ENCODE measurements at regions not wholly inside any gene's neighbourhood (a gene's known extent, or its start where the extent isn't known, plus 50 kb on each side); places are given as distances from the start of the nearest gene placed in this dataset.

DNA sequence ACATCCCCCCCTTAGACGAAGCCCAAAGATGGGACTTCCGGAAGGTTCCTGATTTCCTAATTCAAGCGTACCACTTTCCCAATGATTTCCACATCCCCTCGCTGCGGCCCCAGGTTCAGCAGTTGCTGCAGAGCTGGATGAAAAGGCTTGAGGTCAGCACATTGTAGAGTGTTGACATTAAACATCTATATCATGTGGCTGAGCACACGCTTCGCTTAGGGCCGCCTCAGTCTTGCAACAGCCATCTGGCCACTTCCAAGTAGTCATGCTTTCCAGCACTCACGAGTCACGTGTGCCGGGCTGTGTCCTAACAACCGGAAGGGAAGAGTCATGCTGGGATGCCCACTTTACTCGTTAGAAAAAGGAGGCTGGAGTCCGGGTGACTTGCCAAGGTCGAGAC is 340.6 kb upstream of the IRX4 start:
- no peak for FAIRE-seq
- no peak for DNase-seq (ENCODE audit: insufficient read length, low spot score)

DNA sequence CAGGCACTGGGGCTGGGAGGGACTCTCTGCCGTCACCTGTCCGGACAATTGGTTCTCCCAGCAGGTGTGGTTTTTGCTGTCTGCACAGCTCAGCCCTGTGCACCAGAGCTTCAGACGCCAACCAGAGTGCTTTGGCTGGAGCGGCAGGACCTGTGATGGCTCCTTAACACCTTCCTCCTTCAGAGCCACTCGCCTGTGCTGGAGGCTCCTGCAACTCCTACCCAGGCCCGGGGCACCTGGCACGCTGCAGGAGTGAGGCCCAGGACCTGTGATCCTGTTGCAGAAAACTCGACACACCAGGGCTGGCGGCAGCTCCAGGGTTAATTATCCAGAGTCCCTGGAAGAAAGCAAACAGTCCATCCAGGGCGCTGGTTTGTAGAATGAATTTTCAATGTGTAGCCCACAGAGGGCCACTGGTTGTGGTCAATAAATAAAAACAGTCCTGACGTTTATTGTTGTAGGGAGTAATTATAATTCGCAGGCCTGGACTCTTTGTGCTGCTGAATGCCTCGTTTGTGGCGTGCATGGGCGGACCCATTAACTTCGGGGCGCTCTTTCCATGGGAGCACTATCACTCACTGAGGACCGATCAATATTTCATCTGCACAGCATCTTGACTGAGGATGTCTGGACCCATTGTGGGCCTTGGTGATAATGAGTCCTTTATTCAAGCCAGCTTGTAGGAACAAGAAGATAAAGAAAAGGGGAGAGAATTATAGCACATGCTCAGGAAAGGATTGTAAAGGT is 339.7 kb upstream of the IRX4 start:
- FAIRE-seq (no peak), DNase-seq (ENCODE audit: insufficient read length, low spot score) (no peak)

- DNase-seq (ENCODE audit: insufficient read length, low spot score) (no peak), FAIRE-seq (no peak)
Observed at GRCh38 chr5:2221450-2221849, 338.7 kb upstream of the IRX4 start.

- no peak for FAIRE-seq
- no peak for DNase-seq (ENCODE audit: insufficient read length, low spot score)
Observed at GRCh38 chr5:2220741-2221140, 338.0 kb upstream of the IRX4 start.

DNA sequence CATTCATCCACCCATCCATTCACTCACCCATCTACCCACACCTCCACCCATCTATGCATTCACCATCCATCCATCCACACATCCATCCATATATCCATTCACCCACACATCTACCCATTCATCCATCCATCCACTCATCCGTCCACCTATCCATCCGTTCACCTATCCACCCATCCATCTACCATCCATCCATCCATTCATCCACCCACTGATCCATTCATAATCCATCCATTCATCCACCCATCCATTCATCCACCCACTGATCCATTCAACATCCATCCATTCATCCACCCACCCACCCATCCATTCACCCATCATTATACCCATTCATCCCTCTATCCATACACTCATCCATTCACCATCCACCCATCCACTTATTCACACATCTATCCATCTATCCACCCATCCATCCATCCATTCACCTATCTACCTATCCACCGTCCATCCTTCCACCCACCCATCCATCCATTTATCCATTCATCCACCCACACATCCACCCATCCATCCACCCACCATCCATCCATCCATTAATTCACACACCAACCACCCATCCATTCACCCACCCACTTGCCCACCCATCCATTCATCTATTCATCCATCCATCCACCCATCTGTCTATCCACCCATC is 336.5 kb upstream of the IRX4 start:
- FAIRE-seq (peak; percentile 70), DNase-seq (ENCODE audit: insufficient read length, low spot score) (no peak)

- no peak for FAIRE-seq
- no peak for DNase-seq (ENCODE audit: insufficient read length, low spot score)
Observed at GRCh38 chr5:2217219-2217618, 334.5 kb upstream of the IRX4 start.

- FAIRE-seq (no peak), DNase-seq (ENCODE audit: insufficient read length, low spot score) (no peak)
Observed at GRCh38 chr5:2214910-2215590, 332.3 kb upstream of the IRX4 start.

DNA sequence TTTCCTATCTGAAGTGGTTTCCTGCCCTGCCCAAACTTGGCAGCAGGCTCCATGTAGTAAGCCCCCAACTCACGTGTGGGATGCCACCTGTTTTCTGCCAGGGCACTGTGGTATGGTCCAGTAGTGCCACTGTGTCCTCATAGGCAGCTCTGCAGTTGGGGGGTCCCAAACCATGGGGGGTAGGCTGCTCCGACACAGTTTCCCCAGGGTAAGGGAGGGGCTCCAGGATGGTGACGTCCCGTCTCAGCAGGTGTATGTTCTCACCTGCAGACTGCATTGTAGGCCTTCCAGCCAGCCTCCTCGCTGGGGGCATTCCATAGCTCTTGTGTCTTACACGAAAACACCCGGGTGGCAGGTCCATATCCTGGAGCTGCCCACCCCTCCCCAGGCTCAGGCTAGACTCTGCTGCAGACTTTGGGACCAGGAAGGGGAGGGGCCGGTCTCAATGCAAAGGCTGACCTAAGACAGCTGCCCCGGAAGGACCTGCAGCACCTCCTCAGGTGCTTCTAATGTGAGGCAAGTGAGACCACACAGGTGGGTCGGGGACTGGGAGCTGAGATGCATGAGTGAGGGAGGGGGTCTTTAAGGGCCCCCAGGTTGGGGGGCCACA is 330.5 kb upstream of the IRX4 start:
- FAIRE-seq (no peak), DNase-seq (ENCODE audit: insufficient read length, low spot score) (no peak)

GRCh38 chr5:2212481-2212880 is 329.8 kb upstream of the IRX4 start:
- FAIRE-seq (no peak), DNase-seq (ENCODE audit: insufficient read length, low spot score) (no peak)

GRCh38 chr5:2208239-2208544 is 325.5 kb upstream of the IRX4 start:
- DNase-seq (ENCODE audit: insufficient read length, low spot score) (no peak), FAIRE-seq (no peak)

- no peak for FAIRE-seq
- no peak for DNase-seq (ENCODE audit: insufficient read length, low spot score)
Observed at GRCh38 chr5:2207416-2208238, 324.9 kb upstream of the IRX4 start.

- DNase-seq (ENCODE audit: insufficient read length, low spot score) (no peak), FAIRE-seq (no peak)
Observed at GRCh38 chr5:2207109-2207399, 324.3 kb upstream of the IRX4 start.

- no peak for DNase-seq (ENCODE audit: insufficient read length, low spot score)
- no peak for FAIRE-seq
Observed at GRCh38 chr5:2206293-2207108, 323.8 kb upstream of the IRX4 start.

DNA sequence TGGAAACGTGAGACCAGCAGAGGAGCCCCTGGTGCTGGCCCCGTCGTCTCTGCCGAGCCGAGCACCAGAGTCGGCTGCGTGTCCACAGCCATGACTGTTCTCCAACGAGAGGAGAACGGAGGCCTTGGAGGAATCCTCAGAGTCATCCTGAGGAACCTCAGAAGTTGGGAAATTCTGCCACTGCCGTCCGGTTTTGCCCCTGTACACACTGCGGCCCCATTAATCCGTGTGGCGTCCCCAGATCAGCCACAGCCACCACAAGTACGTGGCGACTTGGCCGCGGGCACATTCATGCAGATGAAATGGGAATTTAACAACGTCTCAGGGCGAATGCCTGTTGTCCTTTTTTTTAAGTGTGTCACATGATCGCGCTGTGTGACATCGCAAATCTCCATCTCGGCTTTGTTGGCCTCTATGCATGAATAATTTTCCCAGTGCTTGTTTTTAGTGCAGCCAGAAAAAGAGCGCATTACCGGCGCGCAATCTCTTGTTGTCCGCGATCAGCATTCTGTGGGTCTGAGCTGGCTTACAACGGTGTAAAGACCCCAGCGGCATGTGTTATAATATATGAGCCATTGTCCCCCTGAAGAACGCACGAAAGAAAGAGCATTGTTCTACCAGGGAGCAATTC is 323.0 kb upstream of the IRX4 start:
- no peak for DNase-seq (ENCODE audit: insufficient read length, low spot score)
- no peak for FAIRE-seq

DNA sequence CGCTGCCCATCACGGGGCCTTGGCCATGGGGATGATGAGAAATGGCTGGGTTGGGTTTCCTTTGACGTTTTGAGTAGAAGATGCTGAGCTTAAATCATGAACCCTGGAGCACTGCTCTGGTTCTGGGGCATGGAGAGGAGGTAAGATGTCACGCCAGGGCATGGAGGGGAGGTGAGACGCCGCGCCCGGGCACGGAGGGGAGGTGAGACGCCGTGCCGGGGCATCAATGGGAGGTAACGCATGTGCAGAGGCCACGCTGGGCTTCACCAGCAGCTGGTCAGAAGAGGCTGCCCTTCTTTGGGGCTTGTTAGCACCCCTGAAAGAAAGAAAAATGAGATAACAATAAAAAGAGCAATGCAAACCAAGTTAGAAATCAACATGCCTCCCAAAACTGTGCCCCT is 322.5 kb upstream of the IRX4 start:
- no peak for DNase-seq (ENCODE audit: insufficient read length, low spot score)
- no peak for FAIRE-seq

- DNase-seq (ENCODE audit: insufficient read length, low spot score) (no peak), FAIRE-seq (no peak)
Observed at GRCh38 chr5:2204366-2205184, 321.9 kb upstream of the IRX4 start.

- FAIRE-seq (no peak), DNase-seq (ENCODE audit: insufficient read length, low spot score) (no peak)
Observed at GRCh38 chr5:2203774-2204173, 321.0 kb upstream of the IRX4 start.

- no peak for DNase-seq (ENCODE audit: insufficient read length, low spot score)
- no peak for FAIRE-seq
Observed at GRCh38 chr5:2201832-2202231, 319.1 kb upstream of the IRX4 start.

DNA sequence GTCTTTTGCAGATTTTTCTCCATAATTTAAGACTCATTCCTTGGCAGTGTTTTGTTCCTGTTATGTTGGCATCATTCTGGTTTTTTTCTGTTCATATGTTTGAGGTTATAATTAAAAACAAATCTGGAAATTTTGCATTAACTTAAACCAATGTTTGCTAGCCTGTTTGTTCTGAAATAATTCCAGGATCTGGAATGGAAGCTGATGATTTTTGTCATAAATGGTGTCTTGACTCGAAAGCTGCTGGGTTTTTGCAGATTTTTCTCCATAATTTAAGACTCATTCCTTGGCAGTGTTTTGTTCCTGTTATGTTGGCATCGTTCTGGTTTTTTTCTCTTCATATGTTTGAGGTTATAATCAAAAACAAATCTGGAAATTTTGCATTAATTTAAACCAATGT is 318.7 kb upstream of the IRX4 start:
- FAIRE-seq (no peak), DNase-seq (ENCODE audit: insufficient read length, low spot score) (no peak)
